ENCODE measurements at regions not wholly inside any gene's neighbourhood (a gene's known extent, or its start where the extent isn't known, plus 50 kb on each side); places are given as distances from the start of the nearest gene placed in this dataset.

GRCh38 chr6:81819767-81820166, 67.3 kb upstream of the TENT5A start:
- no peaks in the 10 kb centered on the region for H3K9me3 ChIP-seq (ENCODE audit: low read depth, low read length)
- no peak overlapping the region for H2AFZ ChIP-seq (ENCODE audit: low read length)
- H3K79me2 ChIP-seq (ENCODE audit: insufficient read depth, low read length), result no peaks in the 10 kb centered on the region
- no peaks in the 10 kb centered on the region for H3K27me3 ChIP-seq (ENCODE audit: insufficient read depth, low read length)
- H3K27ac ChIP-seq (ENCODE audit: low read depth, low read length), result no peak overlapping the region
- no peak for DNase-seq (ENCODE audit: insufficient read length, low spot score, missing footprints)
- H4K20me1 ChIP-seq (ENCODE audit: insufficient read depth, low read length), result no peaks in the 10 kb centered on the region
- H3K36me3 ChIP-seq (ENCODE audit: insufficient read depth, low read length), result no peaks in the 10 kb centered on the region
- no peak overlapping the region for H3K4me3 ChIP-seq (ENCODE audit: insufficient read depth, low read length)
- no peak overlapping the region for H3K4me2 ChIP-seq (ENCODE audit: insufficient read depth, low read length)
- TF ChIP-seq, protein P1, sequence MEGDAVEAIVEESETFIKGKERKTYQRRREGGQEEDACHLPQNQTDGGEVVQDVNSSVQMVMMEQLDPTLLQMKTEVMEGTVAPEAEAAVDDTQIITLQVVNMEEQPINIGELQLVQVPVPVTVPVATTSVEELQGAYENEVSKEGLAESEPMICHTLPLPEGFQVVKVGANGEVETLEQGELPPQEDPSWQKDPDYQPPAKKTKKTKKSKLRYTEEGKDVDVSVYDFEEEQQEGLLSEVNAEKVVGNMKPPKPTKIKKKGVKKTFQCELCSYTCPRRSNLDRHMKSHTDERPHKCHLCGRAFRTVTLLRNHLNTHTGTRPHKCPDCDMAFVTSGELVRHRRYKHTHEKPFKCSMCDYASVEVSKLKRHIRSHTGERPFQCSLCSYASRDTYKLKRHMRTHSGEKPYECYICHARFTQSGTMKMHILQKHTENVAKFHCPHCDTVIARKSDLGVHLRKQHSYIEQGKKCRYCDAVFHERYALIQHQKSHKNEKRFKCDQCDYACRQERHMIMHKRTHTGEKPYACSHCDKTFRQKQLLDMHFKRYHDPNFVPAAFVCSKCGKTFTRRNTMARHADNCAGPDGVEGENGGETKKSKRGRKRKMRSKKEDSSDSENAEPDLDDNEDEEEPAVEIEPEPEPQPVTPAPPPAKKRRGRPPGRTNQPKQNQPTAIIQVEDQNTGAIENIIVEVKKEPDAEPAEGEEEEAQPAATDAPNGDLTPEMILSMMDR (IDR thresholded peaks at IDR 0.05; ENCODE audit: extremely low read depth, low read depth, low read length), result no peak
- H3K4me1 ChIP-seq (ENCODE audit: insufficient read depth, low read length), result peaks cover 3% of the 10 kb centered on the region

GRCh38 chr6:81818901-81819361, 66.5 kb upstream of the TENT5A start:
- H3K79me2 ChIP-seq (ENCODE audit: insufficient read depth, low read length), result no peaks in the 10 kb centered on the region
- H3K4me1 ChIP-seq (ENCODE audit: insufficient read depth, low read length), result peaks cover 8% of the 10 kb centered on the region
- H3K27ac ChIP-seq (ENCODE audit: low read depth, low read length), result no peak overlapping the region
- TF ChIP-seq, protein P1 (IDR thresholded peaks at IDR 0.05; ENCODE audit: extremely low read depth, low read depth, low read length), result no peak
- no peaks in the 10 kb centered on the region for H3K27me3 ChIP-seq (ENCODE audit: insufficient read depth, low read length)
- H2AFZ ChIP-seq (ENCODE audit: low read length), result peak overlapping the region; percentile 86
- no peak overlapping the region for H3K4me3 ChIP-seq (ENCODE audit: insufficient read depth, low read length)
- no peaks in the 10 kb centered on the region for H3K9me3 ChIP-seq (ENCODE audit: low read depth, low read length)
- no peak for DNase-seq (ENCODE audit: insufficient read length, low spot score, missing footprints)
- no peaks in the 10 kb centered on the region for H4K20me1 ChIP-seq (ENCODE audit: insufficient read depth, low read length)
- no peaks in the 10 kb centered on the region for H3K36me3 ChIP-seq (ENCODE audit: insufficient read depth, low read length)
- H3K4me2 ChIP-seq (ENCODE audit: insufficient read depth, low read length), result no peak overlapping the region

DNA sequence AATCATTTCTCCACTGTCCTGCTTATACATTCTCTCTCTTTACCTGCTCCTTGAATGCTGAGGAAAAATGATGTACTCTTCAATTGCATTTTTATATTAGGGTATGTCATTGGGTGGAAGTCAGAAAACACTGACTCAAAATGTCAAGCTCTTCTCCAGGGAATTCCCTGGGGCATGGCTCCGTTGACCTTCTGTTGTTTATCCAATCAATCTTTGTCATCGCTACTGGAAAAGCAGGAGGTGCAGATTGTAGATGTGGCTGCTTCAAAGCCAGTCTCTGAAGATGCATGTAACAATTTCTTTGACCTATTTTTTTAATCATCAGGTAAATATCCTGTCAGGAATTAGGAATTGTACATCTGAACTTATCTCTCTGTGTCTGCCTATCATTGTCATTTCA, 63.9 kb upstream of the TENT5A start:
- H3K27me3 ChIP-seq (ENCODE audit: insufficient read depth, low read length), result no peaks in the 10 kb centered on the region
- DNase-seq (ENCODE audit: insufficient read length, low spot score, missing footprints), result no peak
- H3K9me3 ChIP-seq (ENCODE audit: low read depth, low read length), result no peaks in the 10 kb centered on the region
- H3K4me2 ChIP-seq (ENCODE audit: insufficient read depth, low read length), result no peak overlapping the region
- no peaks in the 10 kb centered on the region for H4K20me1 ChIP-seq (ENCODE audit: insufficient read depth, low read length)
- H2AFZ ChIP-seq (ENCODE audit: low read length), result no peak overlapping the region
- H3K36me3 ChIP-seq (ENCODE audit: insufficient read depth, low read length), result no peaks in the 10 kb centered on the region
- no peaks in the 10 kb centered on the region for H3K79me2 ChIP-seq (ENCODE audit: insufficient read depth, low read length)
- no peak overlapping the region for H3K27ac ChIP-seq (ENCODE audit: low read depth, low read length)
- H3K4me3 ChIP-seq (ENCODE audit: insufficient read depth, low read length), result no peak overlapping the region
- H3K4me1 ChIP-seq (ENCODE audit: insufficient read depth, low read length), result peaks cover 8% of the 10 kb centered on the region
- TF ChIP-seq, protein P1 (IDR thresholded peaks at IDR 0.05; ENCODE audit: extremely low read depth, low read depth, low read length), result no peak

DNA sequence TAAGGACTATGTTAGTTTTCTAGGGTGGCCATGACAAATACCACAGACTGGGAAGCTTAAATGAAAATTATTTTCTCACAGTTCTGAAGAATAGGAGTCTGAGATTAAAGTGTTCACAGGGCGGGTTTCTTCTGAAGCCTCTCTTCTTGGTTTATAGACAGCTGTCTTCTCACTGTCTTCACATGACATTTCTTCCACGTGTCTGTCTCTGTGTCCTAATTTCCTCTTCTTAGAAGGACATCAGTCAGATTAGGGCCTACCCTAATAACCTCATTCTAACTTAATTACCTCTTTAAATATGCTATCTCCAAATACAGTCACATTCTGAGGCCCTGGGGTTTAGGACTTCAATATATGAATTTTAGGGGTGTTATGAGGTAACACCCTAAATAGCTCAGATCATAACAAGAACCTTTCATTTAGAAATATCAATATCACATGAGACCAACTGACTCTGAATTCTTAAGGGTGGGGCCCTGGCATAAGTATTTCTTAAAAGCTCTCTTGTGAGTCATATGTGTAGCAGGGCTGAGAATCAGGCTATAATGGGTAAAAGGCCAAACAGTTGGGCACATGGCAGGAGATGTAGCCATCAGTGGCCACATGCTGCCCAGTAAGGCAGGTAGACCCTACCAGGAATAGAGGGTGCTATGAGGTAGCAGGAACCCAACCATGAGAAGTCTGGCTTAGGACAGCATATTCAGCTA, 62.0 kb upstream of the TENT5A start:
- Histone ChIP-seq H2AFZ (ENCODE audit: low read length) (peak overlapping the region; percentile 42), H3K36me3 (ENCODE audit: insufficient read depth, low read length) (no peaks in the 10 kb centered on the region)

More for the DNA sequence above, 62.0 kb upstream of the TENT5A start:
- DNase-seq (ENCODE audit: insufficient read length, low spot score, missing footprints), result no peak
- H3K27me3 ChIP-seq (ENCODE audit: insufficient read depth, low read length), result no peaks in the 10 kb centered on the region
- H3K4me2 ChIP-seq (ENCODE audit: insufficient read depth, low read length), result no peak overlapping the region
- H3K79me2 ChIP-seq (ENCODE audit: insufficient read depth, low read length), result no peaks in the 10 kb centered on the region
- H3K4me3 ChIP-seq (ENCODE audit: insufficient read depth, low read length), result no peak overlapping the region
- H3K4me1 ChIP-seq (ENCODE audit: insufficient read depth, low read length), result peaks cover 8% of the 10 kb centered on the region
- TF ChIP-seq, protein P1 (IDR thresholded peaks at IDR 0.05; ENCODE audit: extremely low read depth, low read depth, low read length), result no peak
- no peaks in the 10 kb centered on the region for H4K20me1 ChIP-seq (ENCODE audit: insufficient read depth, low read length)
- H3K27ac ChIP-seq (ENCODE audit: low read depth, low read length), result no peak overlapping the region
- H3K9me3 ChIP-seq (ENCODE audit: low read depth, low read length), result no peaks in the 10 kb centered on the region

Measured in osteoblast (primary cell).